ENCODE measurements at regions not wholly inside any gene's neighbourhood (a gene's known extent, or its start where the extent isn't known, plus 50 kb on each side); places are given as distances from the start of the nearest gene placed in this dataset.

DNA sequence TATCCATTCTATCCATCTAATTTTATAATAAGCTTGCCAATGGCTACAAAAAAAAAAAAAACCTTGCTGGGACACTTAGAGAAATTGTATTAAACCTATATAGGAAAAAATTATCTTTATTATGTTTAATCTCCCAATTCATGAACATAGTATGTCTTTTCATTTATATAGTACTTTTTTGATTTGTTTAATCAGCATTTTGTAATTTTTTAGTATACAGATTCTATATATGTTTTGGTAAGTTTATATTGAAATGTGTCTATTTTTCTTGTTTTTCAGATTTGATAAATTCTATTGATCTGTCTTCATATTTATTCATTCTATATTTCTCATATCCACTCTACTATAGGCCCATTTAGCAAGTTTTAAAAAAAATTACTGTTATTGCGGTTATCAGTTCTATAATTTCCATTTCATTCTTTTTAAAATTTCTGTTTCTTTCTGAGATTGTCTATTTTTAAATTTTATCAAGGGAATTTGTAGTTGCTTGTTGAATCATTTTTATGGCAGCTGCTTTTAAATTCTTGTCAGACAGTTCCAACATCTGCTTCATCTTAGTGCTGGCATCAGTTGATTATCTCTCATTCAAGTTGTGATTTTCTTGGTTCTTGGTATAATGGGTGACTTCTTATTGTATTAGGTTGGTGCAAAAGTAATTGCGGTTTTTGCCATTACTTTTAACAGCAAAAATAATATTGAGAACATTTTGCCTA, 170.1 kb upstream of the S1PR3 start:
- H3K27ac ChIP-seq, result no peak overlapping the region
- H3K27me3 ChIP-seq, result no peaks in the 10 kb centered on the region
- peaks cover 0 to 31% of the 10 kb centered on the region in 2 donors for H3K4me1 ChIP-seq
- H3K4me3 ChIP-seq, result no peak overlapping the region
- DNase-seq (ENCODE audit: low spot score), result no peak
- peaks cover 0 to 7% of the 10 kb centered on the region in 2 donors for H3K9me3 ChIP-seq
- TF ChIP-seq, protein P1, sequence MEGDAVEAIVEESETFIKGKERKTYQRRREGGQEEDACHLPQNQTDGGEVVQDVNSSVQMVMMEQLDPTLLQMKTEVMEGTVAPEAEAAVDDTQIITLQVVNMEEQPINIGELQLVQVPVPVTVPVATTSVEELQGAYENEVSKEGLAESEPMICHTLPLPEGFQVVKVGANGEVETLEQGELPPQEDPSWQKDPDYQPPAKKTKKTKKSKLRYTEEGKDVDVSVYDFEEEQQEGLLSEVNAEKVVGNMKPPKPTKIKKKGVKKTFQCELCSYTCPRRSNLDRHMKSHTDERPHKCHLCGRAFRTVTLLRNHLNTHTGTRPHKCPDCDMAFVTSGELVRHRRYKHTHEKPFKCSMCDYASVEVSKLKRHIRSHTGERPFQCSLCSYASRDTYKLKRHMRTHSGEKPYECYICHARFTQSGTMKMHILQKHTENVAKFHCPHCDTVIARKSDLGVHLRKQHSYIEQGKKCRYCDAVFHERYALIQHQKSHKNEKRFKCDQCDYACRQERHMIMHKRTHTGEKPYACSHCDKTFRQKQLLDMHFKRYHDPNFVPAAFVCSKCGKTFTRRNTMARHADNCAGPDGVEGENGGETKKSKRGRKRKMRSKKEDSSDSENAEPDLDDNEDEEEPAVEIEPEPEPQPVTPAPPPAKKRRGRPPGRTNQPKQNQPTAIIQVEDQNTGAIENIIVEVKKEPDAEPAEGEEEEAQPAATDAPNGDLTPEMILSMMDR (IDR thresholded peaks at IDR 0.05), result no peak
- no peaks in the 10 kb centered on the region for H3K36me3 ChIP-seq

DNA sequence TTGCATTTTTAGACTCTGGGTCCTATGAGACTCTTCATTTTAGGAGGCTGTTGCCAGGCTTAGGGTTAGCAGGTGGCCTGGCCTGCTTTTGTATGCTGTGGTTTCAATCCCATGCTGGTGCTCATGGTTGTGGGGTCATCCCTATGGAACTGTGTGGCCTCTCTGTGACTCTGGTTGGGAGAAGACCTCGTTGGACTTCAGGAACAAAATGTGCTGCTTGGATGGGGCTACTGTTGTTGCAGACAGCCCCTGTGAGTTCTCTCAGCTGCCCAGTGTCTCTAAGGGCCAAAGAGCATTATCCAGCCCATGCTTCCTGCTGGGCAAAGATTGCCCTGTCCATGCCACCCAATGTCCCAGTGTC, 169.5 kb upstream of the S1PR3 start:
- peaks cover 0 to 7% of the 10 kb centered on the region in 2 donors for H3K9me3 ChIP-seq
- no peaks in the 10 kb centered on the region for H3K36me3 ChIP-seq
- H3K27ac ChIP-seq, result no peak overlapping the region
- H3K27me3 ChIP-seq, result no peaks in the 10 kb centered on the region
- H3K4me1 ChIP-seq, result peaks cover 0 to 31% of the 10 kb centered on the region in 2 donors
- no peak for DNase-seq (ENCODE audit: low spot score)
- no peak overlapping the region for H3K4me3 ChIP-seq
- TF ChIP-seq, protein P1 (IDR thresholded peaks at IDR 0.05), result no peak

DNA sequence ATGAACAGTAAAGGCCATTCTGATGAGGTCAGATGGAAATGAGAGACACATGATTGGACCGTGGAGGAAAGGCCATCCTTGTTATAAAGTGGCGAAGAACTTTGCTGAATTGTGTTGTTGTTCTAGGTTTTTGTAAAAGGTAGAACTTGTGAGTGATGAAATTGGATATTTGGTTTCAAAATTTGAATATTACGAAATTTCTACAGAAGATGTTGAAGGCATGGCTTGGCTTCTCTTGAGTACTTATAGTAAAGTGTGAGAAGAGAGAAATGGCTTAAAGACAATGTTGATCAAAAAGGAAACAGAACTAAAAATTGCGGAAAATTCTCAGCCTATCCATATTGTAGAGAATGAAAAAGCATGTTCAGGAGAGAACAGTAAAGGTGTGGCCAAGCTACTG, 166.6 kb upstream of the S1PR3 start:
- Histone ChIP-seq H3K9me3 (peaks cover 0 to 7% of the 10 kb centered on the region in 2 donors), H3K4me3 (no peak overlapping the region), H3K36me3 (no peaks in the 10 kb centered on the region), H3K4me1 (peaks cover 0 to 22% of the 10 kb centered on the region in 2 donors), H3K27ac (no peak overlapping the region), H3K27me3 (no peaks in the 10 kb centered on the region)
- DNase-seq (ENCODE audit: low spot score), result no peak
- TF ChIP-seq, protein P1 (IDR thresholded peaks at IDR 0.05), result no peak

DNA sequence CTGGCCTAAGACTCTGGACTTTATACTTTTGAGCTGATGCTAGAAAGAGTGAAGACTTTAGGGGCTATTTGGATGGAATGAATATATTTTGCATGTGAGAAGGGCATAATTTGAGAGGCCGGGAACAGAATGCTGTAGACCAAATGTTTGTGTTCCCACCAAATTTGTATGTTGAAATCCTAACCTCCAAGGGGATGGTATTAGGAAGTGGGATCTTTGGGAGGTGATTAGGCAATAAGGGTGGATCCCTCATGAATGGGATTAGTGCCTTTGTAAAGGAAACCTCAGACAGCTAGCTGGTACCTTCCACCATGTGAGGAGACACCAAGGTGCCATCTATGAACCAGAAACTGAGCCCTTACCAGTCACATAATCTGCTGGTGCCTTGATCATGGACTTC, 165.1 kb upstream of the S1PR3 start:
- Histone ChIP-seq H3K4me3 (no peak overlapping the region), H3K36me3 (no peaks in the 10 kb centered on the region), H3K27ac (no peak overlapping the region), H3K9me3 (peaks cover 0 to 3% of the 10 kb centered on the region in 2 donors), H3K27me3 (no peaks in the 10 kb centered on the region), H3K4me1 (peaks cover 0 to 17% of the 10 kb centered on the region in 2 donors)
- DNase-seq (ENCODE audit: low spot score), result no peak
- TF ChIP-seq, protein P1 (IDR thresholded peaks at IDR 0.05), result no peak

DNA sequence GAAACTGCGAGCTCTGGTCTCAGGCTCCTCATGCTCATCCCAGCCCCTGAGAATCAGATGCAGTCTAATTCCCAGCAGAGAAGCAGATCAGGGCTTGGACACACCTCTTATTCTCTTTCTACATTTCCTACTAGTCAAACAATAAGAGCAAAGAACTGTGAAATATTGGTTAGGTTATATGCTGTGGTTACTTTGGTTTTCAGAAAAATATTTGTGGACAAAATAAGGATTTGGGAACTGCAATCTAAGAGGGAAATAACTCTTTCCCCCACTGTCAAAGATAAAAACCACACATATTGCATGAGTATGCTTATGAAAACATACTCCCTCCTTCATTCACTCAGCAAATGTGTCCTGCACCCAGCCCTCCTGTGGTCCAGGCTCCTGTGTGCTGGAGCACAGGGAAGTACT, 164.5 kb upstream of the S1PR3 start:
- Histone ChIP-seq H3K36me3 (no peaks in the 10 kb centered on the region), H3K27ac (no peak overlapping the region), H3K4me1 (peaks cover 0 to 17% of the 10 kb centered on the region in 2 donors), H3K27me3 (no peaks in the 10 kb centered on the region), H3K4me3 (no peak overlapping the region), H3K9me3 (no peaks in the 10 kb centered on the region)
- TF ChIP-seq, protein P1 (IDR thresholded peaks at IDR 0.05), result no peak
- no peak for DNase-seq (ENCODE audit: low spot score)

DNA sequence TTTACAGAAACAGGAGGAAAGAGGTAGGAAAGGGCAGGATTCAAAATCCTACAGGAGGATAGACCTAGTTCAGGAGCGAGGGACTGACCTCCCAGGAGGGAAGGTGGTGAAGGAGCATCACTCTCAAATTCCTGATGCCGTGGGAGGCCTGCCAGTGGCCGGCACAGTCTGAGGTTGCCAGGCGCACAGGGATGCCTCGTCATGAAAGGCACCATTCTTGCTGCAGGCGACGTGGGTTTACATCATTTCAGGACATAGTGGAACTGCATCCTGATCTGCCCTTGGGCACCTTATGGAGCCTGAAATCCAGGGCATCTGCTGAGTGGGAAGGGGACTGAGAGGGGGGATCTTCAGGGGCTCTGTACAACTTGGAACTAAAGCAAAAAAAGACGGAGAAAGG, 163.2 kb upstream of the S1PR3 start:
- TF ChIP-seq, protein P1 (IDR thresholded peaks at IDR 0.05), result no peak
- no peak overlapping the region for H3K4me3 ChIP-seq
- H3K27ac ChIP-seq, result no peak overlapping the region

More for the DNA sequence above, 163.2 kb upstream of the S1PR3 start:
- Histone ChIP-seq H3K36me3 (no peaks in the 10 kb centered on the region), H3K9me3 (no peaks in the 10 kb centered on the region), H3K4me1 (peaks cover 0 to 12% of the 10 kb centered on the region in 2 donors), H3K27me3 (no peaks in the 10 kb centered on the region)
- no peak for DNase-seq (ENCODE audit: low spot score)
